ENCODE measurements at regions not wholly inside any gene's neighbourhood (a gene's known extent, or its start where the extent isn't known, plus 50 kb on each side); places are given as distances from the start of the nearest gene placed in this dataset.

DNA sequence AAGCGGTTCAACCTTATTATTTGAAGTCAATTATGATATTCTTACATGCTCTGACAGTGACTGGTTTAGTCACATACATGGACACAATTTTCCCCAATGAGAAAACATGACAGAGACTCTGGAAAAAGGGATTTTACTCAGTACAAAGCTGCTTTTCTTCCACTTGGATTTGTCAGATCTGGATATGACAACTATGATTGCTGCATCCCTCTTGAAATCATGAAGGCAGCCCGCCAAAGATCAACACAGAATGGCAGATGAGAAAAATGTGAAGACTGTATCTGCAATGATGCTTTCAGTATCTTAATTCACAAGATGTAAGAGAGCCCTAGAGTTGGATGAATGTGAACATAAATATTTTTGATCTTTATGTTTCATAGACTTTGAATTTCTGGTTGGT lies 439.6 kb downstream of the CDH8 start:
- no peak for DNase-seq (ENCODE audit: low spot score)
- H3K9me3 ChIP-seq = peaks cover 0 to 31% of the 10 kb centered on the region in 2 donors

GRCh38 chr16:61595605-61596004 lies 440.6 kb downstream of the CDH8 start:
- Histone ChIP-seq H3K27ac (no peak overlapping the region), H3K4me1 (no peaks in the 10 kb centered on the region), H3K4me3 (no peak overlapping the region), H3K9me3 (peaks cover 0 to 31% of the 10 kb centered on the region in 2 donors), H3K36me3 (no peaks in the 10 kb centered on the region), H3K27me3 (no peaks in the 10 kb centered on the region)
- TF ChIP-seq, protein P1, sequence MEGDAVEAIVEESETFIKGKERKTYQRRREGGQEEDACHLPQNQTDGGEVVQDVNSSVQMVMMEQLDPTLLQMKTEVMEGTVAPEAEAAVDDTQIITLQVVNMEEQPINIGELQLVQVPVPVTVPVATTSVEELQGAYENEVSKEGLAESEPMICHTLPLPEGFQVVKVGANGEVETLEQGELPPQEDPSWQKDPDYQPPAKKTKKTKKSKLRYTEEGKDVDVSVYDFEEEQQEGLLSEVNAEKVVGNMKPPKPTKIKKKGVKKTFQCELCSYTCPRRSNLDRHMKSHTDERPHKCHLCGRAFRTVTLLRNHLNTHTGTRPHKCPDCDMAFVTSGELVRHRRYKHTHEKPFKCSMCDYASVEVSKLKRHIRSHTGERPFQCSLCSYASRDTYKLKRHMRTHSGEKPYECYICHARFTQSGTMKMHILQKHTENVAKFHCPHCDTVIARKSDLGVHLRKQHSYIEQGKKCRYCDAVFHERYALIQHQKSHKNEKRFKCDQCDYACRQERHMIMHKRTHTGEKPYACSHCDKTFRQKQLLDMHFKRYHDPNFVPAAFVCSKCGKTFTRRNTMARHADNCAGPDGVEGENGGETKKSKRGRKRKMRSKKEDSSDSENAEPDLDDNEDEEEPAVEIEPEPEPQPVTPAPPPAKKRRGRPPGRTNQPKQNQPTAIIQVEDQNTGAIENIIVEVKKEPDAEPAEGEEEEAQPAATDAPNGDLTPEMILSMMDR (IDR thresholded peaks at IDR 0.05) = no peak
- DNase-seq (ENCODE audit: low spot score) = no peak

More for the DNA sequence above, 439.6 kb downstream of the CDH8 start:
- H3K4me1 ChIP-seq = no peaks in the 10 kb centered on the region
- H3K4me3 ChIP-seq = no peak overlapping the region
- no peaks in the 10 kb centered on the region for H3K27me3 ChIP-seq
- no peaks in the 10 kb centered on the region for H3K36me3 ChIP-seq
- no peak overlapping the region for H3K27ac ChIP-seq
- TF ChIP-seq, protein P1 (IDR thresholded peaks at IDR 0.05) = no peak

DNA sequence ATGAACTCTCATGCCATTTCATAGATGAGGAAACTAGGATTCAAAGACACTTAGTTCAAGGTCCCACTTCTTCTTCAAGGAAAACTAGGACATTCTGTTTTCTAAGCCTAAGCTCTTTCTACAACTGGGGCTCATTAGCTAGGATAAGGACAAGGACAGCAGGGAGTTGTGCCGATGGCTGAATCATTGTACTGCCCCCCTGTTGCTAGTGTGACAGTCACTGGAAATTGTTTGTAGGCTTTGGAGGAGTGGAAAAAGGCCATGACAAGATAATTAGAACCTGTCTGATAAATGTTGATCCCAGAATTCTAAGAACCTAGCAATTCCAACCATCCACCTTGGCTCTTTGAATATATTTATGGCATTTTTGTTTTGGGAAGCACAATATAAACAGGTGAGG lies 445.7 kb downstream of the CDH8 start:
- Histone ChIP-seq H3K27ac (no peak overlapping the region), H3K4me3 (no peak overlapping the region), H3K36me3 (no peaks in the 10 kb centered on the region), H3K4me1 (no peaks in the 10 kb centered on the region), H3K27me3 (no peaks in the 10 kb centered on the region), H3K9me3 (peaks cover 0 to 29% of the 10 kb centered on the region in 2 donors)
- no peak for DNase-seq (ENCODE audit: low spot score)
- TF ChIP-seq, protein P1 (IDR thresholded peaks at IDR 0.05) = no peak

- Histone ChIP-seq H3K27ac (no peak overlapping the region), H3K36me3 (no peaks in the 10 kb centered on the region), H3K9me3 (peaks cover 0 to 5% of the 10 kb centered on the region in 2 donors), H3K4me1 (no peaks in the 10 kb centered on the region), H3K4me3 (no peak overlapping the region), H3K27me3 (no peaks in the 10 kb centered on the region)
- TF ChIP-seq, protein P1 (IDR thresholded peaks at IDR 0.05) = no peak
- no peak for DNase-seq (ENCODE audit: low spot score)
Observed at GRCh38 chr16:61587526-61587925, 448.7 kb downstream of the CDH8 start.

GRCh38 chr16:61581417-61582046 lies 454.7 kb downstream of the CDH8 start:
- DNase-seq (ENCODE audit: low spot score) = no peak
- no peaks in the 10 kb centered on the region for H3K9me3 ChIP-seq
- no peak overlapping the region for H3K4me3 ChIP-seq
- H3K4me1 ChIP-seq = no peaks in the 10 kb centered on the region
- no peak overlapping the region for H3K27ac ChIP-seq
- TF ChIP-seq, protein P1 (IDR thresholded peaks at IDR 0.05) = no peak
- no peaks in the 10 kb centered on the region for H3K27me3 ChIP-seq
- H3K36me3 ChIP-seq = no peaks in the 10 kb centered on the region

GRCh38 chr16:61580579-61580978 lies 455.7 kb downstream of the CDH8 start:
- H3K4me3 ChIP-seq = no peak overlapping the region
- H3K9me3 ChIP-seq = no peaks in the 10 kb centered on the region
- TF ChIP-seq, protein P1 (IDR thresholded peaks at IDR 0.05) = no peak
- no peaks in the 10 kb centered on the region for H3K4me1 ChIP-seq
- no peak for DNase-seq (ENCODE audit: low spot score)
- no peaks in the 10 kb centered on the region for H3K27me3 ChIP-seq
- no peak overlapping the region for H3K27ac ChIP-seq
- H3K36me3 ChIP-seq = no peaks in the 10 kb centered on the region
